Kidney (tissue), 13 donors: ENCODE measurements at regions not wholly inside any gene's neighbourhood (a gene's known extent, or its start where the extent isn't known, plus 50 kb on each side); places are given as distances from the start of the nearest gene placed in this dataset.

Experiments used
- DNase-seq, 5 donors: peaks; one replicate each; pipeline ENCODE4 v3.0.0-alpha.2; 2013 to 2020
- FAIRE-seq: peaks from 2 replicates; lab custom pipeline; 2012; peaks lifted over from hg19 to GRCh38; lab: Jason Lieb, UNC
- H3K27ac ChIP-seq, 2 donors: one replicate each; pipeline ENCODE4 v1.7.0; 2013; ENCODE audit warnings: low read depth in 2 of 2, low read length in 2 of 2, inconsistent platforms in 1 of 2
- H3K27me3 ChIP-seq: one replicate; pipeline ENCODE4 v1.7.1; 2013; ENCODE audit warnings: low read length, inconsistent platforms; ENCODE audit not compliant: control insufficient read depth, insufficient read depth
- H3K36me3 ChIP-seq, 3 donors: one replicate each; pipeline versions ENCODE4 v1.7.0 to v1.7.1; 2013; ENCODE audit warnings: low read length in 3 of 3, control low read depth in 1 of 3, inconsistent platforms in 1 of 3; ENCODE audit not compliant: insufficient read depth in 3 of 3, control insufficient read depth in 2 of 3
- H3K4me1 ChIP-seq, 3 donors: one replicate each; pipeline versions ENCODE4 v1.7.0 to v1.7.1; 2013; ENCODE audit warnings: low read length in 3 of 3, inconsistent platforms in 1 of 3, low read depth in 1 of 3; ENCODE audit not compliant: control insufficient read depth in 2 of 3, insufficient read depth in 2 of 3
- H3K4me3 ChIP-seq, 3 donors: one replicate each; pipeline versions ENCODE4 v1.7.0 to v1.8.1; 2013; ENCODE audit warnings: low read length in 3 of 3, control low read depth in 1 of 3, inconsistent platforms in 1 of 3
- H3K9ac ChIP-seq, 3 donors: one replicate each; pipeline versions ENCODE4 v1.7.0 to v1.7.1; 2013; ENCODE audit warnings: low read length in 3 of 3, control low read depth in 1 of 3, inconsistent platforms in 1 of 3
- H3K9me3 ChIP-seq, 3 donors: one replicate each; pipeline versions ENCODE4 v1.7.0 to v1.7.1; 2013; ENCODE audit warnings: low read length in 3 of 3, control low read depth in 1 of 3, inconsistent platforms in 1 of 3; ENCODE audit not compliant: control insufficient read depth in 2 of 3, insufficient read depth in 1 of 3
- CTCF ChIP-seq: IDR thresholded peaks from 3 replicates; pipeline ENCODE4 v1.5.1; 2012; ENCODE audit warnings: mild to moderate bottlenecking, moderate library complexity, borderline replicate concordance; ENCODE audit not compliant: insufficient read depth; ENCODE audit errors: extremely low read depth
- intact Hi-C: fragments of 100-400 bp; cut with DNase I; formaldehyde crosslinking; loops from one replicate; pipeline ENCODE4 v1.11.1; 2022
- microRNA-seq: library from miRNA; unstranded; fragments of <30 nt; microRNA quantifications from one replicate; pipeline ENCODE4 v1.2.0, GENCODE V29; 2020
- donor health status: control.
- donor health status: control.
- donor health status: control.
- donor health status: control.
- donor health status: control.
- donor health status: DM: yes; HTN: yes; CAD: no.
- donor health status: Normal renal cell carcinoma (clear cell type).

GRCh38 chr11:70952191-70952590, 300.2 kb downstream of the SHANK2 start:
- no peak for TF ChIP-seq CTCF
- H3K9ac ChIP-seq: no peak overlapping the region
- no peak overlapping the region for H3K27ac ChIP-seq
- FAIRE-seq (no peak), DNase-seq (peak in 1 of 5 donors; percentile 26)
- no peak overlapping the region for H3K4me3 ChIP-seq
- H3K4me1 ChIP-seq: peaks cover 0 to 17% (median 11%) of the 10 kb centered on the region in 3 donors
- intact Hi-C loops: no loop called here
- H3K27me3 ChIP-seq: no peaks in the 10 kb centered on the region
- H3K9me3 ChIP-seq: no peaks in the 10 kb centered on the region
- no peaks in the 10 kb centered on the region for H3K36me3 ChIP-seq

- peaks cover 0 to 17% (median 11%) of the 10 kb centered on the region in 3 donors for H3K4me1 ChIP-seq
- FAIRE-seq (no peak), DNase-seq (no peak)
- intact Hi-C loops: no loop called here
- no peaks in the 10 kb centered on the region for H3K9me3 ChIP-seq
- H3K4me3 ChIP-seq: no peak overlapping the region
- TF ChIP-seq CTCF: no peak
- H3K27ac ChIP-seq: no peak overlapping the region
- H3K27me3 ChIP-seq: no peaks in the 10 kb centered on the region
- no peaks in the 10 kb centered on the region for H3K36me3 ChIP-seq
- no peak overlapping the region for H3K9ac ChIP-seq
Observed at GRCh38 chr11:70953720-70954119, 298.7 kb downstream of the SHANK2 start.

GRCh38 chr11:70954471-70954870, 297.9 kb downstream of the SHANK2 start:
- DNase-seq (peak in 1 of 5 donors; percentile 40), FAIRE-seq (no peak)
- intact Hi-C loops: no loop called here
- no peak for TF ChIP-seq CTCF
- Histone ChIP-seq H3K4me3 (no peak overlapping the region), H3K27me3 (no peaks in the 10 kb centered on the region), H3K4me1 (peaks cover 0 to 13% (median 9%) of the 10 kb centered on the region in 3 donors), H3K9me3 (no peaks in the 10 kb centered on the region), H3K27ac (no peak overlapping the region), H3K36me3 (no peaks in the 10 kb centered on the region), H3K9ac (no peak overlapping the region)

Small RNA genes lying in the stretch of these regions (microRNA-seq; reads per million reads assigned to microRNA genes)
- 1.0 reads per million for gene MIR3664
